ENCODE measurements at regions not wholly inside any gene's neighbourhood (a gene's known extent, or its start where the extent isn't known, plus 50 kb on each side); places are given as distances from the start of the nearest gene placed in this dataset.

DNA sequence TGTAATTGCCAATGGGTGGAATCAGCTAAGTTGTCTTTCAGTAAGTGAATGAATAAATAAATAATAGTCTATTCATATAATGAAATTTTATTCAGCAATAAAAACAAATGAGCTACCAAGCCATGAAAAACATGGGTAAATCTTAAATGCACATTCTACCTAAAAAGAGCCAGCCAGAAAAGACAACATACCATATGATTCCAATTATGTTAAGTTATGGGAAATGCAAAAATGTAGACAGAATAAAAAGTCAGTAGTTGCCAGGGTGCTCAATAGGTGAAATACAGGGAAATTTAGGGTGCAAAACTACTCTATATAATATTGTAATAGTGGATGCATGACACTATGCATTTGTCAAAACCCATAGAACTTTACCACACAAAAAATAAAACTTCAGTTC, 277.2 kb upstream of the EPHA6 start:
- ChIA-PET CTCF (no interaction called here), POLR2A (no interaction called here)
- no peaks in the 10 kb centered on the region for H3K4me1 Mint-ChIP-seq (ENCODE audit: low read depth, unreplicated experiment)
- H3K36me3 Mint-ChIP-seq (ENCODE audit: insufficient read depth, unreplicated experiment), result no peaks in the 10 kb centered on the region
- H3K9me3 ChIP-seq, result no peaks in the 10 kb centered on the region
- no peak overlapping the region for H3K4me3 ChIP-seq (ENCODE audit: low read depth, low read length)
- DNase-seq, result no peak
- no TSS peak for BruUV-seq (replicated peaks)
- no peaks in the 10 kb centered on the region for H3K27me3 Mint-ChIP-seq (ENCODE audit: insufficient read depth, unreplicated experiment)
- H3K4me3 Mint-ChIP-seq (ENCODE audit: unreplicated experiment), result no peak overlapping the region
- intact Hi-C loops (cut with micrococcal nuclease; ENCODE audit: unreplicated experiment), result no loop called here
- TF ChIP-seq, protein P1, sequence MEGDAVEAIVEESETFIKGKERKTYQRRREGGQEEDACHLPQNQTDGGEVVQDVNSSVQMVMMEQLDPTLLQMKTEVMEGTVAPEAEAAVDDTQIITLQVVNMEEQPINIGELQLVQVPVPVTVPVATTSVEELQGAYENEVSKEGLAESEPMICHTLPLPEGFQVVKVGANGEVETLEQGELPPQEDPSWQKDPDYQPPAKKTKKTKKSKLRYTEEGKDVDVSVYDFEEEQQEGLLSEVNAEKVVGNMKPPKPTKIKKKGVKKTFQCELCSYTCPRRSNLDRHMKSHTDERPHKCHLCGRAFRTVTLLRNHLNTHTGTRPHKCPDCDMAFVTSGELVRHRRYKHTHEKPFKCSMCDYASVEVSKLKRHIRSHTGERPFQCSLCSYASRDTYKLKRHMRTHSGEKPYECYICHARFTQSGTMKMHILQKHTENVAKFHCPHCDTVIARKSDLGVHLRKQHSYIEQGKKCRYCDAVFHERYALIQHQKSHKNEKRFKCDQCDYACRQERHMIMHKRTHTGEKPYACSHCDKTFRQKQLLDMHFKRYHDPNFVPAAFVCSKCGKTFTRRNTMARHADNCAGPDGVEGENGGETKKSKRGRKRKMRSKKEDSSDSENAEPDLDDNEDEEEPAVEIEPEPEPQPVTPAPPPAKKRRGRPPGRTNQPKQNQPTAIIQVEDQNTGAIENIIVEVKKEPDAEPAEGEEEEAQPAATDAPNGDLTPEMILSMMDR (IDR thresholded peaks at IDR 0.05; ENCODE audit: insufficient read depth in 1 of 2, low read depth in 1 of 2, low read length in 1 of 2, severe bottlenecking in 1 of 2, unreplicated experiment in 1 of 2), result no peak
- no peaks in the 10 kb centered on the region for H3K9me3 Mint-ChIP-seq (ENCODE audit: unreplicated experiment)
- H3K36me3 ChIP-seq (ENCODE audit: control insufficient read depth, insufficient read depth, low read length), result no peaks in the 10 kb centered on the region
- no peak overlapping the region for H3K27ac Mint-ChIP-seq (ENCODE audit: unreplicated experiment)
- H3K4me1 ChIP-seq, result no peaks in the 10 kb centered on the region
- H3K27me3 ChIP-seq (replicated peaks; ENCODE audit: control insufficient read depth, insufficient read depth, low read length), result no peaks in the 10 kb centered on the region

DNA sequence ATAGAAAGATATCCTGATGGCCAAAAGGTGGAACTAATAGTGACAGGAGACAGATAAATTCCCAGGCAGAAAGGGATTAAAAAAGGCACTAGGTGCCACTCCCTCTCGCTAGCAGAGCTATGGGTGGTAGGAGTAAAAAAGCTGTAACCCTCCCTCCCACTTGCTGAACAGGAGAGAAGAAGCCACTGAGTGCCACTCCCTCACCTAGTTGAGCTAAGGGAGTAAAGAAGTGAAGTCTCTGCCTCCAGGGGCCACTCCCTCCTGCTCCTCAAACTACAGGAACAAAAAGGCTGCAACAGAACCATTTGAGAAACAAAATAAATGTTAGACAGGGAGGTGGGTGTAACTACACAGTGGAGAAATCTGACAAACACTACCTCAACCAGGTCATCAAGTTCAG, 276.2 kb upstream of the EPHA6 start:
- no peaks in the 10 kb centered on the region for H3K4me1 Mint-ChIP-seq (ENCODE audit: low read depth, unreplicated experiment)
- Histone ChIP-seq H3K36me3 (ENCODE audit: control insufficient read depth, insufficient read depth, low read length) (no peaks in the 10 kb centered on the region), H3K4me1 (no peaks in the 10 kb centered on the region), H3K9me3 (no peaks in the 10 kb centered on the region), H3K4me3 (ENCODE audit: low read depth, low read length) (no peak overlapping the region), H3K27me3 (replicated peaks; ENCODE audit: control insufficient read depth, insufficient read depth, low read length) (no peaks in the 10 kb centered on the region)
- DNase-seq, result no peak
- TF ChIP-seq, protein P1 (IDR thresholded peaks at IDR 0.05; ENCODE audit: insufficient read depth in 1 of 2, low read depth in 1 of 2, low read length in 1 of 2, severe bottlenecking in 1 of 2, unreplicated experiment in 1 of 2), result no peak
- BruUV-seq (replicated peaks), result no TSS peak
- intact Hi-C loops (cut with micrococcal nuclease; ENCODE audit: unreplicated experiment), result no loop called here
- no peak overlapping the region for H3K4me3 Mint-ChIP-seq (ENCODE audit: unreplicated experiment)
- no peaks in the 10 kb centered on the region for H3K27me3 Mint-ChIP-seq (ENCODE audit: insufficient read depth, unreplicated experiment)
- no peak overlapping the region for H3K27ac Mint-ChIP-seq (ENCODE audit: unreplicated experiment)
- CTCF ChIA-PET, result no interaction called here
- H3K9me3 Mint-ChIP-seq (ENCODE audit: unreplicated experiment), result no peaks in the 10 kb centered on the region
- POLR2A ChIA-PET, result no interaction called here
- no peaks in the 10 kb centered on the region for H3K36me3 Mint-ChIP-seq (ENCODE audit: insufficient read depth, unreplicated experiment)

DNA sequence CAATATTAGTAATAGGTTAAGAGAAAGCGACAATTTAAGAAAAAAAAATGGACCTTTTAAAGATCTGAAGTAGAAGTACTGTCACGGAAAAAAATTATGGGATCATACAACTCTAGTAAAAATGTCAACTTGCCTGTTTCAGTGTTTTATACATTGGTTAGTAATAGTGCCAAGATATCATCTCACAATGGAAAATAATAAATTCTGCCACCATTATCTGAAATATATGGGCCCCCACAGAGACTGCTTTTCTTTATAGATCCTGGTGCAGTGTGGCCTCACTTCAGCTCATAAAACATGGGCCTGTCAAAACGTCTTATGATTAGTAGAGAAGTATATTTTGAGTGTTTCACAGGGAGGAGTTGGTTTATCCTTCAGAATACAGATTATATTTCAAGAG, 266.3 kb upstream of the EPHA6 start:
- no peaks in the 10 kb centered on the region for H3K4me1 Mint-ChIP-seq (ENCODE audit: low read depth, unreplicated experiment)
- H3K36me3 ChIP-seq (ENCODE audit: control insufficient read depth, insufficient read depth, low read length), result no peaks in the 10 kb centered on the region
- POLR2A ChIA-PET, result no interaction called here
- no peak overlapping the region for H3K27ac Mint-ChIP-seq (ENCODE audit: unreplicated experiment)
- H3K9me3 Mint-ChIP-seq (ENCODE audit: unreplicated experiment), result no peaks in the 10 kb centered on the region
- no peaks in the 10 kb centered on the region for H3K36me3 Mint-ChIP-seq (ENCODE audit: insufficient read depth, unreplicated experiment)
- H3K4me3 Mint-ChIP-seq (ENCODE audit: unreplicated experiment), result no peak overlapping the region
- no peaks in the 10 kb centered on the region for H3K9me3 ChIP-seq
- no peaks in the 10 kb centered on the region for H3K27me3 Mint-ChIP-seq (ENCODE audit: insufficient read depth, unreplicated experiment)
- CTCF ChIA-PET, result no interaction called here
- BruUV-seq (replicated peaks), result no TSS peak
- TF ChIP-seq, protein P1 (IDR thresholded peaks at IDR 0.05; ENCODE audit: insufficient read depth in 1 of 2, low read depth in 1 of 2, low read length in 1 of 2, severe bottlenecking in 1 of 2, unreplicated experiment in 1 of 2), result no peak
- intact Hi-C loops (cut with micrococcal nuclease; ENCODE audit: unreplicated experiment), result no loop called here
- H3K27me3 ChIP-seq (replicated peaks; ENCODE audit: control insufficient read depth, insufficient read depth, low read length), result no peaks in the 10 kb centered on the region
- no peak for DNase-seq
- no peak overlapping the region for H3K4me3 ChIP-seq (ENCODE audit: low read depth, low read length)
- no peaks in the 10 kb centered on the region for H3K4me1 ChIP-seq

Measured in Caco-2 (cell line).